Prostate gland (tissue), 2 donors: ENCODE measurements at regions not wholly inside any gene's neighbourhood (a gene's known extent, or its start where the extent isn't known, plus 50 kb on each side); places are given as distances from the start of the nearest gene placed in this dataset.

ENCODE experiments used
- DNase-seq: peaks from one replicate; pipeline ENCODE4 v3.0.0-alpha.2; 2019; ENCODE audit warnings: low spot score
- H3K27ac ChIP-seq, 2 donors: fragments of 200-600 bp; sonication (generic); 2 replicates each; pipeline ENCODE4 v1.5.1; 2017 to 2019
- H3K27me3 ChIP-seq: fragments of 200-600 bp; sonication (generic); replicated peaks from 2 replicates; pipeline ENCODE4 v1.5.1; 2019; ENCODE audit not compliant: insufficient read depth
- H3K36me3 ChIP-seq, 2 donors: fragments of 200-600 bp; sonication (generic); 1 replicate in 1 of 2; 2 replicates in 1 of 2; pipeline versions ENCODE4 v1.5.1 to v1.8.1; 2017 to 2019
- H3K4me1 ChIP-seq: fragments of 200-600 bp; sonication (generic); replicated peaks from 2 replicates; pipeline ENCODE4 v1.5.1; 2019
- H3K4me3 ChIP-seq, 2 donors: fragments of 200-600 bp; sonication (generic); 2 replicates each; pipeline ENCODE4 v1.5.1; 2017 to 2019
- H3K9me3 ChIP-seq: fragments of 200-600 bp; sonication (generic); 2 replicates; pipeline ENCODE4 v1.5.1; 2017
- CTCF ChIP-seq, 4 experiments: fragments of 200-600 bp in 2 of 4; fragments of 450-650 bp in 2 of 4; sonication (generic) in 2 of 4; IDR thresholded peaks; 1 replicate in 3 of 4; 2 replicates in 1 of 4; pipeline ENCODE4 v1.5.1; 2016 to 2019; ENCODE audit warnings: antibody characterized with exemption in 4 of 4, mild to moderate bottlenecking in 2 of 4, moderate library complexity in 2 of 4
- POLR2A ChIP-seq: fragments of 450-650 bp; IDR thresholded peaks from one replicate; pipeline ENCODE4 v1.6.1; 2016; ENCODE audit warnings: antibody characterized with exemption, mild to moderate bottlenecking
- POLR2AphosphoS5 ChIP-seq: sonication (generic); formaldehyde crosslinking; IDR thresholded peaks from one replicate; pipeline ENCODE4 v1.6.1; 2017; ENCODE audit warnings: antibody characterized with exemption
- WGBS: methylation state at CpG from one replicate; pipeline ENCODE4 v1.1.5; 2018; 5-methylcytosine and 5-hydroxymethylcytosine counted together
- intact Hi-C: fragments of 100-400 bp; cut with DNase I; formaldehyde crosslinking; loops from one replicate; pipeline ENCODE4 v1.14.2; 2022

GRCh38 chr12:19922717-19923116 lies 445.6 kb upstream of the PDE3A start:
- Histone ChIP-seq H3K27ac (no peak overlapping the region), H3K4me3 (no peak overlapping the region), H3K27me3 (no peaks in the 10 kb centered on the region), H3K4me1 (no peaks in the 10 kb centered on the region), H3K36me3 (no peaks in the 10 kb centered on the region), H3K9me3 (no peaks in the 10 kb centered on the region)
- intact Hi-C loops: no loop called here
- no peak for DNase-seq
- 80% methylated on average over 2 of the region's 2 CpGs for WGBS
- TF ChIP-seq CTCF (IDR thresholded peaks at IDR 0.05): no peak
- no peak for TF ChIP-seq POLR2AphosphoS5
- TF ChIP-seq POLR2A: no peak

GRCh38 chr12:19924360-19924759 lies 444.0 kb upstream of the PDE3A start:
- H3K36me3 ChIP-seq: no peaks in the 10 kb centered on the region
- H3K27me3 ChIP-seq: no peaks in the 10 kb centered on the region
- intact Hi-C loops: no loop called here
- TF ChIP-seq CTCF (IDR thresholded peaks at IDR 0.05) (no peak), POLR2A (no peak), POLR2AphosphoS5 (no peak)
- no peak for DNase-seq
- no peak overlapping the region for H3K27ac ChIP-seq
- no peaks in the 10 kb centered on the region for H3K4me1 ChIP-seq
- H3K9me3 ChIP-seq: no peaks in the 10 kb centered on the region
- H3K4me3 ChIP-seq: no peak overlapping the region

- H3K4me3 ChIP-seq: no peak overlapping the region
These were observed 442.5 kb upstream of the PDE3A start for GRCh38 chr12:19925841-19926240.

GRCh38 chr12:19926266-19926665 lies 442.1 kb upstream of the PDE3A start:
- no peak overlapping the region for H3K27ac ChIP-seq
- H3K9me3 ChIP-seq: no peaks in the 10 kb centered on the region
- TF ChIP-seq POLR2AphosphoS5: no peak
- no peak for TF ChIP-seq CTCF (IDR thresholded peaks at IDR 0.05)
- no peak for TF ChIP-seq POLR2A
- WGBS: 95% methylated on average over 1 of the region's 1 CpG
- intact Hi-C loops: no loop called here
- H3K36me3 ChIP-seq: no peaks in the 10 kb centered on the region
- no peak for DNase-seq
- no peaks in the 10 kb centered on the region for H3K4me1 ChIP-seq
- H3K4me3 ChIP-seq: no peak overlapping the region
- no peaks in the 10 kb centered on the region for H3K27me3 ChIP-seq

More at GRCh38 chr12:19925841-19926240, 442.5 kb upstream of the PDE3A start:
- H3K36me3 ChIP-seq: no peaks in the 10 kb centered on the region
- H3K27ac ChIP-seq: no peak overlapping the region
- intact Hi-C loops: no loop called here
- H3K4me1 ChIP-seq: no peaks in the 10 kb centered on the region
- WGBS: 91% methylated on average over 2 of the region's 2 CpGs
- no peaks in the 10 kb centered on the region for H3K9me3 ChIP-seq
- no peaks in the 10 kb centered on the region for H3K27me3 ChIP-seq
- no peak for DNase-seq
- TF ChIP-seq POLR2A: no peak
- no peak for TF ChIP-seq POLR2AphosphoS5
- no peak for TF ChIP-seq CTCF (IDR thresholded peaks at IDR 0.05)

- intact Hi-C loops: no loop called here
These were observed 440.7 kb upstream of the PDE3A start for GRCh38 chr12:19927661-19928060.

More at GRCh38 chr12:19927661-19928060, 440.7 kb upstream of the PDE3A start:
- no peak for DNase-seq
- Histone ChIP-seq H3K27ac (no peak overlapping the region), H3K27me3 (no peaks in the 10 kb centered on the region), H3K4me3 (no peak overlapping the region), H3K9me3 (no peaks in the 10 kb centered on the region), H3K36me3 (no peaks in the 10 kb centered on the region), H3K4me1 (no peaks in the 10 kb centered on the region)
- WGBS: 53% methylated on average over 2 of the region's 2 CpGs
- TF ChIP-seq CTCF (IDR thresholded peaks at IDR 0.05): no peak
